ENCODE measurements at regions not wholly inside any gene's neighbourhood (a gene's known extent, or its start where the extent isn't known, plus 50 kb on each side); places are given as distances from the start of the nearest gene placed in this dataset.

GRCh38 chr12:107179871-107180270 lies 86.5 kb upstream of the CRY1 start:
- TF ChIP-seq CTCF (IDR thresholded peaks at IDR 0.05; ENCODE audit: insufficient read depth, low read length, poor library complexity, severe bottlenecking) (no peak), EZH2phosphoT487 (conservative IDR thresholded peaks at IDR 0.05; ENCODE audit: low read length) (no peak)

Measured in SU-DHL-6 (cell line).